GM12865 (cell line): ENCODE measurements at regions not wholly inside any gene's neighbourhood (a gene's known extent, or its start where the extent isn't known, plus 50 kb on each side); places are given as distances from the start of the nearest gene placed in this dataset.

Experiments used
- DNase-seq: peaks from one replicate; pipeline ENCODE4 v3.0.0; 2010; ENCODE audit warnings: low read depth
- H3K4me3 ChIP-seq: 2 replicates; pipeline ENCODE4 v1.5.1; 2011; ENCODE audit warnings: mild to moderate bottlenecking, low read depth, low read length, control low read depth
- TF ChIP-seq, protein P1 (sequence below): IDR thresholded peaks from 2 replicates; pipeline ENCODE4 v1.5.1; 2011; ENCODE audit warnings: low read length, control low read depth, low read depth, inconsistent platforms; ENCODE audit not compliant: insufficient read depth; ENCODE audit errors: missing control alignments

DNA sequence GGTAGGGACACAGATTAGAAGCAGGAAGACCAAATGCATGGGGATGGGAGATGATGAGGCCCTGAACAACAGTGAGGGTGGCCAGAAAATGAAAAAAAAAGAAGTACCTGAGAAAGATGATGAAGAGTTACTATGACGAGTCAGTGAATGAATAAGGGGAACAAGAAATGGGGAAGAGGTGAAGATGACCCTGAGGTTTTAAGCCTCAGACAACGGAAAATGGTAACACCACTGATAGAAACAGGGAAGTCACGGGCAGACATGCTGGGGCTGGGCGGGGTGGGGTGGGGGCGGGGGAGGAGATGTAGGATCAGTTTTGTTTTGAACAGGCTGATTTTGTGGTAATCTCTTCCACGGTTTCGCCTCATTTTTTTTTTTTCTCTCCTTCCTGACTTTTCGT lies 205.1 kb upstream of the CADM1 start:
- peak; percentile 32 for DNase-seq

DNA sequence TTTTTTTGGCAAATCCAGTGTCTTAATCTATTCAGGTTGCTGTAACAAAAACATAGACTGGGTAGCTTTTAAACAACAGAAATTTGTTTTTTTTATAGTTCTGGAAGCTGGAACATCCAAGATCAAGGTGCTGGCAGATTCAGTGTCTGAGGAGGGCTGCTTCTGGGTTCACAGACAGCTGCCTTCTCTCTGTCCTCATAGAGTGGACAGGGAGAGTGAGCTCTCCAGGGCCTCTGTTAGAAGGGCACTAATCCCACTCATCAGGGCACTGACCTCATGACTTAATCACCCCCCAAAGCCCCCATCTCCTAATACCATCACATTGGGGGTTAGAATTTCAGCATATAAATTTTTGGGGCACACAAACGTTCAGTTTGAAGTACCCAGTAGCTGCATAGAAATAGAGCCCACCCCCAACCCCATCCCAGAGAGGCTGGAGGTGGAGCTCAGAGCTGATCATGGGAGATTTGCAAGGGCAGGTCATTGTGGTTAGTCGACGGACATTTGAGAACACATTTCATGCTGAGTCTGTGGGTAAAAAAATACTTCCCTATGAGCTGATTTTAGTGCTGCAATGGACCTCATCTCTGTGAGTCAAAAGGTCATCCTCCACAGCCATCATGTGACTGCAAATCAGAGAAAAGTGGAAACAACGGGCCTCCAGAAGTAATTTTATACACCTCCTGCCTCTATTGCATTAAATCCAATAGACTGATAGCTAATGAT lies 203.1 kb upstream of the CADM1 start:
- peak; percentile 20 for DNase-seq
- H3K4me3 ChIP-seq = no peak overlapping the region
- TF ChIP-seq, protein P1, sequence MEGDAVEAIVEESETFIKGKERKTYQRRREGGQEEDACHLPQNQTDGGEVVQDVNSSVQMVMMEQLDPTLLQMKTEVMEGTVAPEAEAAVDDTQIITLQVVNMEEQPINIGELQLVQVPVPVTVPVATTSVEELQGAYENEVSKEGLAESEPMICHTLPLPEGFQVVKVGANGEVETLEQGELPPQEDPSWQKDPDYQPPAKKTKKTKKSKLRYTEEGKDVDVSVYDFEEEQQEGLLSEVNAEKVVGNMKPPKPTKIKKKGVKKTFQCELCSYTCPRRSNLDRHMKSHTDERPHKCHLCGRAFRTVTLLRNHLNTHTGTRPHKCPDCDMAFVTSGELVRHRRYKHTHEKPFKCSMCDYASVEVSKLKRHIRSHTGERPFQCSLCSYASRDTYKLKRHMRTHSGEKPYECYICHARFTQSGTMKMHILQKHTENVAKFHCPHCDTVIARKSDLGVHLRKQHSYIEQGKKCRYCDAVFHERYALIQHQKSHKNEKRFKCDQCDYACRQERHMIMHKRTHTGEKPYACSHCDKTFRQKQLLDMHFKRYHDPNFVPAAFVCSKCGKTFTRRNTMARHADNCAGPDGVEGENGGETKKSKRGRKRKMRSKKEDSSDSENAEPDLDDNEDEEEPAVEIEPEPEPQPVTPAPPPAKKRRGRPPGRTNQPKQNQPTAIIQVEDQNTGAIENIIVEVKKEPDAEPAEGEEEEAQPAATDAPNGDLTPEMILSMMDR = no peak

More for the DNA sequence above, 205.1 kb upstream of the CADM1 start:
- H3K4me3 ChIP-seq = no peak overlapping the region
- TF ChIP-seq, protein P1 = no peak

DNA sequence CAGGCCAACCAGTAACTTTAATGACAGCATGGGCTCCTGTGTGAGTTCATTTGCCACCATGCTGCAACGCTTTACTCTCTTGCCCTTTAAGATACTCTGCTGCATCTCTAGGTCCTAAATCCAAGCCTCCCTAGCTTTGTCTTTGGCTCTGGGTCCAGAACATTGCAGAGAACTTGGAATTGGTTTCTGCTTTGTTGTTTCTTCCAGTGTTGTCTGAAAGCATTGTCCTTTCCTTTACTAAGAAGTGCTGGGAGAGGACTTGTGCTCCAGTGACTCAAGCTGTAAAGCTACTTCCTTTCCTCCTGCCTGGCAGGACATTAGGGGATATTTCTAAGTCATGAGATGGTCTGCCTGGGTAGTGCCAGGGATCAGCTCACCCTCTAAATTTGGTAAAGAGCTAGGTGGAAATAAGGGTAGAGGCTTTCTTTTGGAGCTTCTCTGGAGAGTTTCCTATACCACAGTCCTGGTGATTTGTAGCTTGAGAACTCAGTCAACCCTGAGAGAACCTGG lies 202.5 kb upstream of the CADM1 start:
- H3K4me3 ChIP-seq = no peak overlapping the region
- no peak for DNase-seq

DNA sequence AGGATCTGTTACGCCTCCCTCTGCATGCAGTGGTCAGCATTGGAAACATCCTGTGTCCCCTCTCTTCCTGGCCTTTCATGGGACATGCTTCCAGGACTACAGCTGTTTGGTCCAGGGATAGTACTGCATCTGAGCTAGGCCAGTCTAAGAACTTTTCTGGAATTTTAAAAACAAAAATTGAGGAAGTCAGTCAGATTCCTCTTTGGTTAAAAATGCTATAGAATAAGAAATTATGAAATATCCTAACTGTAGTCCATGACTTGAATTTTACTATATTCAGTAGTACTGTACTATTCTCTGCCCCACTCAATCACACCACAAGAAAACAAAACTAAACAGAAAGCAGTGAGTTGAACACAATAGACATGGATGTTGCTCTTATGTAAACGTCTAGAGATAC lies 201.0 kb upstream of the CADM1 start:
- TF ChIP-seq, protein P1 = no peak
- H3K4me3 ChIP-seq = no peak overlapping the region
- no peak for DNase-seq

More for the DNA sequence above, 202.5 kb upstream of the CADM1 start:
- TF ChIP-seq, protein P1 = no peak

DNA sequence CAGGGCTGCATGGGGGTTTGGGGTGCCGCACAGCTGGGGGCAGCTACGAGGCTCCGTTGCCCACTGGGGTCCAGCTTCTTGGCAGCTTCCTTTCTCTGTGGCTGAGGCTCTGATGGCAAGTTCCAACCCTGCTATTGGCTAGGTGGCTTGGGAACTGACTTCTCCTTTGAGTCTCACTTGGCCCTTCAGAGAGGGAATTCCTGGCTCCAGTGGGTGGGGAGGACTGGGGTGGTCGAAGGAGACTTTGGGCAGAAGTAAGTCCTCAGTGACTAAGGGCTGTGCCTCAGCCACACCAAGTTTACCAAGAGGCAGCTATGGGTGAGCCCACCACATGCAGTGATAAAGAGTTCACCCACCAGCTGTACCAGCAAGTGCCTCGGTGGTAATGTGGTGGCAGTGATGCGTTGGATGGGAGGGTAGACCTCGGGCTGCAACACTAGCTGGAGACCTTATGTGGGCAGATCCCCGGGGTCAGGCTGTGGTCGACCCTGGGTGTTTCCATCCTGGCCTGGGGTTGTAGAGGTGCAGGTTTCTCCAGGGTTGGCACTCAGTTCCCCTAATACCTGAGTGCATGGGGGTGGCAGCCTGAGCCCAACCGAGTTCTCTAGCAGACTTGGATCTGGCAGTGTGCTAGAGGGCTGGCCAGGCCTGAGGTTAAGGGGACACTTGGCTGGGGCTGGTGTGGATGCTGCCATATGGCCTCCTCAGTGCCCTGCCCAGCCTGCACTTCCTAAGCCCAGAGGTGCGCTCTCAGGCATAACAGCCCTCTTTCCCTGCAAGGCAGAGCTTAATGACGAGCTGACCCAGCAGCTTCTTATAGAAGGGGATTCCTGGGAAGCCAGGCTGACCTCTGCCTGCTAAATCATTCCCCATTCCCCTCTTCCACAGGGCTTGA lies 197.0 kb upstream of the CADM1 start:
- DNase-seq = no peak
- TF ChIP-seq, protein P1 = no peak
- no peak overlapping the region for H3K4me3 ChIP-seq

DNA sequence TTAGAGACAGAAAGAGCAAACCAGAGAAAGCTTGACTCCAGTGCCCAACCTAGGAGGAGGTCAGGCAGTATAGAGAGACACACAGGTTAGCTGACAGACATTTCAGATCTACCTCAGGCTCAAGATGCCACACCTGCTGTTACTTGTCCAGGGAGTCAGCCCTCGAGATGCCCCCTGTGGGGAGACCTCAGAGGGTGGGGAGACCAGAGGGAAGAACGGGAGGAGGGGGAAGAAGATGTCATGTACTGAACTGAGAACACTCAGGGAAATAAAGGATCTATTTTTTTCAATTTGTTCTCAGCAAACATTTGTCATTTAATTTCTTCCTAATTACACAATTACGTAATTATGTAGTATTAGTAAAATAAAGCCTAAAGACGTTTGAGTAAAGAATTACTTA lies 196.3 kb upstream of the CADM1 start:
- H3K4me3 ChIP-seq = no peak overlapping the region
- no peak for DNase-seq
- TF ChIP-seq, protein P1 = no peak
